T follicular helper cell (primary cell): ENCODE measurements at regions not wholly inside any gene's neighbourhood (a gene's known extent, or its start where the extent isn't known, plus 50 kb on each side); places are given as distances from the start of the nearest gene placed in this dataset.

Experiments
- DNase-seq: peaks from one replicate; pipeline ENCODE4 v3.0.0-alpha.2; 2020; ENCODE audit warnings: low read depth

DNA sequence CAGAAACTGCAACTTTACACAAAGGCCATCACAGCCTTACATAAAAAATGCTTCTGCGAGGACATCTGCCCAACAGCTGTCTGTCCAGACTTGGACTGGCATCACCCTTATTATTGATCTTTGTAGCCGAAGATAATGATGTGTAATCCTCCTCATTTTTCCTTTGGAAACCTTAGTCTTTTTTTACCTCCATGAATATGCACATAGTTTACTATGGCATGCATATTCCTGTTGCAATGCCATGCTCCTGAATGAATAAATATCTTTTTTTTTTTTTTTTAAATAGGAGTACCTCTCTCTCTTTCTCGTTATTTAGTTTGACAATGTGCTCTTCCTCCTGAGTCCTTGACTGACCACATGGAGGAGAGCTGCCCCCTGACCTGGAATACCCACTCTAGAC, 409.6 kb upstream of the USP24 start:
- no peak for DNase-seq

DNA sequence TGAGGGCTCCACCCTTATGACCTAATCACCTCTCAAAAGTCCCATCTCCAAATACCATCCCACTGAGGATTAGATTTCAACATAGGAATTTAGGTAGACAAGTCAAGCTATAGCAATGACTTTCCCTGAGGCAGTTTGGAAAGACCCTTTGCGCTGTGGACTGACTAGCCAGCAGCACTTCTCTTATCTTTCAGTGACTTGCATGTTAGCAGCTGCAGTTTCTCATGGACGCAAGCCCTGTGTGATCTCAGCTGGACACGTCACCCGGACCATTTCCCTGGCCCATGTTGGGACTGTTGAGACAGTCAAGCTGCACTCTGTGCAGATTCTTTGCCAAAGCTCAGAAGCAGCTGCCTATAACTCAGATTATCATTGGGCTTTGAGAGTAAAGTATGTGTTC, 408.1 kb upstream of the USP24 start:
- no peak for DNase-seq

GRCh38 chr1:55622074-55622473, 406.9 kb upstream of the USP24 start:
- no peak for DNase-seq

- no peak for DNase-seq
These were observed 403.0 kb upstream of the USP24 start for GRCh38 chr1:55618199-55618598.

- no peak for DNase-seq
These were observed 402.3 kb upstream of the USP24 start for GRCh38 chr1:55617288-55617982.

GRCh38 chr1:55612988-55613387, 397.8 kb upstream of the USP24 start:
- no peak for DNase-seq

- no peak for DNase-seq
These were observed 396.0 kb upstream of the USP24 start for GRCh38 chr1:55611123-55611522.

- no peak for DNase-seq
These were observed 395.0 kb upstream of the USP24 start for GRCh38 chr1:55610203-55610602.

DNA sequence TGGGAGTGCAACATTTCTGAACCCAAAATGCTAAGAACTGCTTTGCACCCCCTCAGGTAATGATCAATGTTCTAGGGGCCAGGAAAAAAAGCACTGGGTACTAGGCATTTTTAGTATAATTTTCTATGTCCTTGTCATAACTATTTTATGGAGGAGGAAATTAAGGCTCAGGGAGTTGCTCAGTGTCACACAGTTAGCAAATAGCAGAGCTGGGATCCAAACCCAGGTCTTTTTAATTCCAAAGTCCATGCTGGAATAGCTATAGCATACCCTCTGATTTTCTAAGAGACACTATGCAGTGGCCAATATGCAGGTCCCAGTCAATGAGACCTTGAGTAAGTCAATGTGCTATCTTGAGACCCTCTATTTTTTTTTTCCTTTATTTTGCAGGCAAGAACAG, 394.5 kb upstream of the USP24 start:
- no peak for DNase-seq

GRCh38 chr1:55605155-55605554, 390.0 kb upstream of the USP24 start:
- no peak for DNase-seq

DNA sequence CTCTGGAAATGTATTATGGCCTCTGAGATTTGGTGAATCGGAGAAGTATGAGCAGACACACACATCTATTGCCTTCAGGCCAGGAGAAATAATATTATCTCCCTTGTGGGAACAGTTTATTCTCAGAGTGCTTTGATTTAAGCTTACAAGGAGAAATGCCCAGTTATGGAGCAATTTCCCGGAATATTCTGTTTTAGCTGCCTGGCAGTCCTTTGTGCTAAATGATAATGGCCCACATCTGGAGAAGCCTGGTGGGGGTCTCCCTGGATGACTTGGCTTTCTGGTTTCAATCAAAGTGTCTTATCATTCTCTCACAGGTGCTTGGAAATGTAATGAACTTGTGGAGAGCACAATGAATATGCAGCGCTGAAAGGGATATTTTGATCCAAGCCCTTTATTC, 389.6 kb upstream of the USP24 start:
- DNase-seq = no peak

DNA sequence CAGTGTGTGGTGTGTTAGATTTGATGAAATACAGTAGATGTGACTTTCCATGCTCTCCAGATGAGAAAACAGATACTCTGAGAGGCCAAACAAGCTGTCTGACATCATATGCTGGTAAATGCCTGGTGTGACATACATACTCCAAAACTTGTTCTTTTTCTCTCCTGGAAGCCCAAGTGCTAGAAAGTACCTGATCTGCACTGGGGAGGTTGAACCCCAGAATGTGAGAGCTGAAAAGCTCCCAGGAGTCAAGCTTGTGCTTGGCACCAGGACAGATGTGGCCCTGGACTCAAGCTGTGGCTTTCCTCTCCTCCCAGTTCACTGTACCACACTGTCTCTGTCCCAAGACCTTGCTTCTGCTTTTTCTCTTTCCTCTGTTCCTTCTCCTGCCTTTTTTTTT, 389.0 kb upstream of the USP24 start:
- no peak for DNase-seq

DNA sequence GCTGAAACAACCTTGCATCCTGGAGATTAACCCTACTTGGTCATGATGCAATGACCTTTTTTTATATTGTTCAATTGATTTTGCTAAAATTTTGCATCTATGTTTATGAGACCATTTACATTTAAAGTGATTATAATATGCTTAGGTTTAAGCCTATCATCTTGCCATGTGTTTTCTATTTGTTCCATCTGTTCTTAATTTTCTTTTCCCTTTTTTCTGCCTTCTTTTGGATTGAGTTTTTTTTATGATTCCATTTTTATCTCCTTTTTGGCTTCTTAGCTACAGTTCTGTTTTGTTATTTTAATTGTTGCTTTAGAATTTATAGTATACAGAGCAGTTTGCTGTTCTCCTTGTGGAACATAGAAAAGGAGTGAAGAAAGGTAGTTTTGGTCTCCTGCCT, 385.1 kb upstream of the USP24 start:
- no peak for DNase-seq

- DNase-seq = no peak
These were observed 382.7 kb upstream of the USP24 start for GRCh38 chr1:55597910-55598309.

DNA sequence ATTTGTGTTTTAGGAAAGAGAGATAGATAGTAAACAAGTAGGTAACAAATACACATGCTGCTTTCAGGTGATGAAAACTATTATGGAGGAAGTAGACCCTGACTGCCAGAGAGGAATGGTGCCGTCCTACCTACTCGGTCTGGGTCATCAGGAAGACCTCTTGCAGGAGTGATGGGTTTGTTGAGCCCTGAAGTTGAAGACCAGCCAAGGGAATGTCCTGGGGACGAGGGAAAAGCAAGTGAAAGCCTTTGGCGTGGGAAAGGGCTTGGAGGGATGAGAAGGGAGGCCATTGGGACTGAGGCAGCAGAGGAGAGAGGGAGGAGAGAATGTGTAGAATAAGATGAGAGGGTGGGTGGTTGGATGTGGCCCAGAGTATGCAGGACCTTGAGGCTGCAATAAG, 379.5 kb upstream of the USP24 start:
- DNase-seq = no peak

- no peak for DNase-seq
These were observed 378.1 kb upstream of the USP24 start for GRCh38 chr1:55593298-55593697.

DNA sequence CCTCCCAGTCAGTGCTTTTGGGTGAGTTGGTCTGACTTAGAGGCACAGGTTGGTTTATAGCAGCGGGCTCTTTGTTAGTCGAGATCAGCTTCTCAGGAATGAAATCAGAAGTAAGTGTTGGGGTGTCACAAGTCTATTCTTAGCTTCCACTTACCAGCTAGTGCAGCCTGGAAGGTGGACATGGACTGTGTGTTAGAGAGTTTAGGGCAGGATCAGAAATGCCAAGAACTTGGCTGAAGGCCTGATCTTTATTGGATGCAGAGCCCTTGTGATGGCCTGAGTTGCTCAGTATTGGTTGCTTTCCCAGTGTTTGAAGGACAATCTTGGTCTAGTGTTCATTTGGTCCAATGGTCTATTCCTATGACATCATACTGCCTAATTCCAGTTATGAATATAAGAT, 377.0 kb upstream of the USP24 start:
- no peak for DNase-seq

DNA sequence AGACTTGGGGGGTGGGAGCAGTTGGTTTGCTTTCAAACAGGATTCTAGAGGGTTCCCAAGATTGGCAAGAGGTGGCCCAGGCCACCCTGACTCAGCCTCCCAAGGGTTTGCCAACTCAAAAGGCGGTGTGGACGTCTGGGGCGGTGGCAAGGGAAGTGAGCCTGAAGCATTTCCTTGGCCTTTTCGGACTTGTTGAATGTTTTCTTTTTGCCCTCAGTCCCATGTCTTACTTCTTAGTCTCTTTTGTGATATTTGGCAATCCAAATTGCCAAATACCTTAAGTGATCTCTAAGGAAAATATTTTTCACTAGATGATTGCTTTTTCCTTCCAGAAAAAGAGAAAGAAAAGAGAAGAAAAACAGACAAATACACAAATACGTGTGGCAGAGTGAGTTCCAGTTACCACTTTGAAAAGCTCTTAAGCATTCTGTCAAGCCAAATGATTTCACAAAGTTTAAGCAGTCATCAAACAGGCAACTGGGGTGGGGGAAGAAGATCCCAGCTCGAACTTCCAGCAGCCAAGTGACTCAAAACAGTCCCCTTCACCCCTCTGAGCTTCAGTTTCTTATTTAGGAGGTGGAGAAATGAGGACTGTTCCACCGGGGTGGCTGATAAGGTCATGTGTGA, 374.6 kb upstream of the USP24 start:
- DNase-seq = no peak

- no peak for DNase-seq
These were observed 373.1 kb upstream of the USP24 start for GRCh38 chr1:55588309-55588708.

GRCh38 chr1:55586771-55587170, 371.6 kb upstream of the USP24 start:
- DNase-seq = no peak

DNA sequence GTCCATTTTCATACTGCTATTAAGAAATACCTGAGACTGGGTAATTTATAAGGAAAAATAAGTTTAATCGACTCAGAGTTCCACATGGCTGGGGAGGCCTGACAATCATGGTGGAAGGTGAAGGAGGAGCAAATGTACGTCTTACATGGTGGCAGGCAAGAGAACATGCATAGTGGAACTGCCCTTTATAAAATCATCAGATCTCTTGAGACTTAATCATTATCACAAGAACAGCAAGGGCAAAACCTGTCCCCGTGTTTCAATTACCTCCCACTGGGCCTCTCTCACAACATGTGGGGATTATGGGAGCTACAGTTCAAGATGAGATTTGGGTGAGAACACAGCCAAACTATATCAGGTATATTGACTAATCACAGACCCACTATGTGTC, 370.2 kb upstream of the USP24 start:
- DNase-seq = no peak

DNA sequence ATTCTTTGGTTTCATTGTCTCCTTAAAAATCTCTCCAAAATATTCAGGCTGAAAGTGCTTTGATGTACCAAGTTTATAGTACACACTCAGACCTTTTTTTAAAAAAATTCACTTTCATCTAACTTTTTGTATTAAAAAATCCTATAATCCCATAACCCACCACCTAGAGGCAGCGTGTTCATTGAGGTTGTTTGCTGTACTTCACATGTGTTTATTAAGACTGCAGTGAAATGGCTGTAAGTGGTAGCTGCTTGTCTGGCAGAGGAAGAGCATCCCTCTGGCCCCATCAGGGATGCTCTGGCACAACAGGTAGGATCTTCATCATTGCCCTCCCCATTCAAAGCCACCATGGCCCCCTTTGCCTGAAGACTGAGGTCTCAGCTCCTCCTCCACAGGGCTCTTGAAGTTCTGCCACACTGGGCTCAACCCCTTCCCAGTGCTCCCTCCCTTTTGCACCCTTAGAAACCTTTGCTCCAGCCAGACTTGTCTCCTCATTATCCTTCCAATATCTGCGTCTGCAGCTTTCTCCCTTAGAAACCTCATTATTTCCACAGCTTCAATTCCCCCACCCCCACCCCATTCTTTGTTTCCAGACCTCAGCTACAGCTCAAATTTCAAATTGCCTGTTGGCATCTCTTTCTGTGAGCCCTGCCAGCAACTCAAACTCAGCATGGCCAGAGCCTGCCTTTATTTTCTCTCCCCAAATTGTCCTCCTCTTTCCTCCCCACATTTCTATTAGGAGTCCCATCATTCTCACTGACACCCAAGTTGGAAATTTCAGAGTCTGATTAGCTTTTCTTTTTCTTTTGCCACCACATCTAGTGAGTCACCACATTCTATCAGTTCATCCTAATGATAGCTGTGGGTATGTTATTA, 369.6 kb upstream of the USP24 start:
- DNase-seq = no peak

DNA sequence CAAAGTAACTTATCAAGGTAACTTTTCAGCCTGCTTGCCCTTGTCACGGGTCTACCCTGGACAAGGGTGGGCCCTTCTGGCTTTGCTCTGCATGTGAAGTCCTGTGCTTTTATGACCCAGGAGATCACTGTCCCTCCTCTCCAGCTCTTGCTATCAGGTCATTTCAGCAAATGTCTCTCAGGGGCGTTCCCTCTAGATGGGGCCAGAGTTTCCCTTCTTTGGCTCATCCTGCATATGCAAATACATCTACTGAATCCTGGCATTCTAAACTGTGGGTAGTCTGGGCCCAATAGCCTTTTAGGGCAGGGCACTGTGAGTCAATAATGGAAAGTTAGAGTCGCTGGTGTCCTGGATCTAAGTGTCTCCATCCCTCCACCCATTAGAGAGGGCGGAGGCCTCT, 366.9 kb upstream of the USP24 start:
- DNase-seq = no peak
